ENCODE measurements at regions not wholly inside any gene's neighbourhood (a gene's known extent, or its start where the extent isn't known, plus 50 kb on each side); places are given as distances from the start of the nearest gene placed in this dataset.

GRCh38 chr9:135326141-135326540 lies 153.4 kb upstream of the PPP1R26 start:
- no peak for DNase-seq

DNA sequence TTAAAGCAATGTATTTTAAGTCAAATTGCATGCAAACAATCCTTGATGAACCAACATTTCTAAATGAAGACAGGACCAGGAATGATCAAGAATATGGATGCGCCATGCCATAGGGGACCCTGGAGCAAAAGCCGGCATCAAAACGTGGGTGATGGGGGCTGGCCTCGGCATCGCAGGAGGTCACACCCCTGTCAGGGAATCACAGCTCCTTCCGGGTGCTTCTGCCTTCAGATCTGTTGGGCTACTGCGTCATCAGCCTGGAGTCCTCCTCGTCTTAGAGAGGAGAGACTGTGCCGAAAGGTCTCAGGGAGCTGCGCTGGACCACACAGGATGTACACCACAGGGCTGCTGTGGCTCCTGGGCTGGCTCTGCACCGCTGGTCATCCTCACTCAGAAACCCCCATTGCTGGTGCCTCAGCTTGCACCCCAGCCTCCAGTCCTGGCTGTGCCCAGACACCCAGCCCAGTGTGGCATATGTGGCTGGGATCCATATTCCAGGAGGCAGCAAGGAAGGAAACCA lies 152.9 kb upstream of the PPP1R26 start:
- no peak for DNase-seq

- DNase-seq = no peak
Observed at GRCh38 chr9:135328485-135329417, 150.8 kb upstream of the PPP1R26 start.

DNA sequence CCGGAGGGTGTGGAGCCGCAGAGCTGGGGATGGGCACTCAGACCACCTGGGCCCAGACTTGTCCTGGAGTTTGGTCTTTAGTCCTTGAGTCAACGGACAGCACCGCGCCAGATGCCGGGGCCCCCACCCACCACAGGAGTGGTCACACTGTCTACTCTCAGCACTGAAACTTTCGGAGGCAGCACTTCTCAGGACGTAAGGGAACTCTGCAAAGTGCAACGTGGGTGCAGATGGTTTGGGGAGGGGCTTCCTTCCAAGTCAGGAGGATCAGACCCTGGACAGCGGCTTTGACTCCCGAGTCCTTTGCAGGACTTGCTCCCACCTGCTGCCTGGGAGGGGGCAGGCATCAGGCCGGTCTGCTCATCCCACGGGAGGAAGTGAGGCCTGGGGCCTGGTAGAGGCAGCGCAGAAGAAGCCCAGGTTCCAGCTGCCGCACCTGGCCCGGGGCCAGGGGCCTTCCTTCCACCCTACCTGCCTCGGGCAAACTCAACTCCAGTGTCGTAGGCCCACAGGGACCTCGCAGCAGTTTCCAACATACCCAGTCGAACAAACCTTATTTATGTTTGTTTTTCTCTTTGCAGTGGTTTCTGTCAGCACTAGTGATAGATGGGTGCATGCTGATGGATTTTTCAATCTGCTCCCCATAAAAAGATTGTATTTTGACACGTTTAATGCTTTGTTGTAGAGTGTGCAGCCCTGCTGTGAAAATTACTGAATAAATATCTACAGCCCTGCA lies 149.8 kb upstream of the PPP1R26 start:
- no peak for DNase-seq

- no peak for DNase-seq
Observed at GRCh38 chr9:135330307-135330631, 149.3 kb upstream of the PPP1R26 start.

DNA sequence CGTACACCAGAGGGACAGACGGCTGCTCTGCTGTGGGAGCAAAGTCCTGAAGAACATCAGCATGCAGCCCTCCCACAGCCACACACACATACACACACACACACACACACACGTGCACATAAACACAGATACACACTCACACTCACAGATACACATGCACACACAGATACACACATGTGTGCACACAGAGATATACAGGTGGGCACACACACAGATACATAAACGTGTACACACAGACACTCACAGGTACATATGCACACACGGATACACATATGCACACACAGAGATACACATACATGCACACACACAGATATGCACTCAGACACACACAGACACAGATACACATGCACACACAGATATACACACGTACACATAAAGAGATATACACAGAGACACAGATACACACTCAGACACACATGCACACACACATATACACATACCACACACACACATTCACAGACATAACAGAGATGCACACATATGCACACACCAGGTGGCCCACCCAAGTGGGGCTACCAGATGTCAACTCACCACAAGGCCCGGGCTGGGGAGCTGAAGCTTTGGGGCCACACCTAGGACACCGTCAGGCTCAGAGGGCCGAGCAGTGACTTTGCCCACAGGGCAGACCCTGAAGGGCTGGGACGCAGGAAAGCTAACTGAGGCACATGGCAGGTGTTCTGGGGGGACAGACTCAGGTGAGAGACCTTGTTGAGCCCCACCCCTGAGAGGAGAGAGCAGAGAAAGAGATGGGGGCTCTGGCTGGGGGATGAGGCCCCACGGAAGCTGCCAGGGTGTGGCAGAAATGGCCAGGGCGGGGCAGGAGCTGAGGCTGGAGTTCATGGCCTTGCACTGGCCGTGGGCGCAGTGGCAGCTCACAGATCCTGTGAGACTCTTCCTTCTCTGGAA lies 148.6 kb upstream of the PPP1R26 start:
- DNase-seq = no peak

GRCh38 chr9:135332516-135332915 lies 147.1 kb upstream of the PPP1R26 start:
- no peak for DNase-seq

GRCh38 chr9:135332979-135333748 lies 146.4 kb upstream of the PPP1R26 start:
- DNase-seq = no peak

GRCh38 chr9:135334953-135335460 lies 144.6 kb upstream of the PPP1R26 start:
- DNase-seq = no peak

DNA sequence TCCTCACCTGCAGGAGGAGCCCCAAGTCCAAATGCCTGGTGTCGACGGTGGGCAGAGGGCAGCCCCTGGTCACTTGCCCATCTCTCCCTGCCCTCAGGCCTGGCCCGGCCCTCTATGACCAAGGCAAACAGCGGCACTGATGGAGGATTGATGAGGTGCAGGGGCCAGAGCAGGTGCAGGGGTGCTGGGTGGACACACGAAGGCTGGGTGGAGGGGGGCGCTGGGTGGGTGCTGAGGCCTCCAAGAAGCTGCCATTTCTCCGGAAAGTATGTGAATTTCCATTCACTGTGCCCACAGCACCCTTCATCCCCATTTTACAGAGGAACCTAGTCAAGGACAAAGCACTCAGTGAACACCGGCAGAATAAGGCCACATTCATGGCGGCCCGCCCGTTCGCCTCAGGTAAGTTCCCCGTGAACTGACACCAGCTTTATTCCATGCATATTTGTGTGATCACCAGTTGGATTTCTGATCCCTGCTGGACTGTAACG lies 143.8 kb upstream of the PPP1R26 start:
- no peak for DNase-seq

- no peak for DNase-seq
Observed at GRCh38 chr9:135336722-135337527, 142.7 kb upstream of the PPP1R26 start.

DNA sequence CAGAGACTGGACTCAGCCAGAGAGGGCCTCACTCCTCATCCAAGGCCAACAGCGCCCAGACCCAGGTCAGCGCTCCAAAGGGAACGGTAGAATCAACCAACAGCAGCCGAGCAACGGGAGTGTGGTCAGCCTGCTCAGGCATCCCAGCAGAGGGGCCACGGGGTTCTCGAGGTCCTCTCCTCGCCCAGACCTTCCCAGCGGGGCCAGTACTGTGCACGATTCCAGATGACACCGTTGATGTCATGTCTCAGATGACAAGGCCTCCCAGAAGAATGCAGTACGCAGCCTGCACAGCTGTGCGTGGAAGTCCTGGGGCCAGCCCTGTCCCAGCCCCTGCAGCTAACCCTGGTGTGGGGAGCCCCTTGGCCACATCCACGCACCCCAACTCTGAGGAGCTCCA lies 141.0 kb upstream of the PPP1R26 start:
- no peak for DNase-seq

DNA sequence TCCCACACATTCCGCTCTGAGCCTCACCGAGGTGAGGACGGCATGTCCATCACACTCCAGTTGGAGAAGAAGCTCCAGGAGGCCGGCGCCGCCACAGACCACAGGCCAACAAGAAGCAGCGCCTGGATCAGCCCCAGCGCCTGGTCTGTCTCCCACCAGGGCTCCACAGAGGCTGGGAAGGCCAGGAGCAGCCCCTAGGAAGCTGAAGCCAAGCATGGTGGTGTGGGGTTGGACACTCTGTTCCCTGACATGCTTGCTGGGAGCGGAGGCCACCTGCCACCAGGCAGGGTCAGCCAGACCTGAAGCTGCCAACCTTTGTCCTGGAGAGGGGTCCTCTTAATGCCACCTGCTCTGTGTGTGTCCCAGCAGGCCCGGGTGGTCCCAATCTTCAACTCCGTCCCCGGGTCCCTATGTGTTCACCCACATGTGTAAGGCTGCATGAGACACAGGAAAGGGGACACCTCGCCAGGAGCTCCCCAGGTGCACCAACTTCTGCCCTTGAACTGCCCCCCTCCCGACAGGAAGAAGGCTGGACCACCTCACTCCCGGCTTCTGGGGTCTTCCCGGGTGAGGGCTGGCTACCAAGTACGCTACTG lies 140.1 kb upstream of the PPP1R26 start:
- DNase-seq = no peak

- no peak for DNase-seq
Observed at GRCh38 chr9:135340143-135340655, 139.4 kb upstream of the PPP1R26 start.

DNA sequence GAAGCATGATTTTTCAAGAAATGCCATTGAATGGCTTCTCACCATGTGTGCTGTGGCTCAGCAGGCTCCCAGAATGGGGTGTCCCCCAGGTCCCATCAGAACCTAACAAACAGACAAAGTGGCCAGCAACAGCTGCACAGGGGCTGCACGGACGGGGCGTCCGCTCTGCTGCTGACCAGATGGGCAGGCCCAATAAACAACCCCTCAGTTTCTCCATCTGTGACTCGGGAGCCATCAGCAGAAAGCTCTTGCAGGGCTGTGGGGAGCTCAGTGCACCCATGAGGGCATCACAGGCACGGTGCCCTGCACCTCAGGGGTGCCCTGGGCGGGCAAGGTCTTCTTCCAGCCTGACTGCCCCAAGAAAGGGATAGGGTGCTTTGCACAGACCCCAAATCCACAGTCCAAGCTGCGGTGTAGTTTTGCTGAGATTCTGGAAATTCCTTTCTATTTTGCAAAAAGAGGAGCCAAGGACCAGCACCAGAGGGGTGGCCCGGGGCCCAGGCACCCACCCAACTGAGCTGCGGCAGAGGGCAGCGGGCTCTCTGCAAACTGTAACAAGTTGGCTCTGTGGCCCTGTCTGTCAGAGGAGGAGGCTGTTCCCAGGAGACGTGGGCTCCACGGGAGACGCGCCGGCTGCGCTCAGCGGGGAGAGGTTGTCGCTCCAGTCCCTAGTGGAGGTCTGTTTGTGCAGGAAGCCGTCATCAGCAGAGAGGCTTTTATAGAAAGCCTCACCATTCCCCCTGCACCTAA lies 138.7 kb upstream of the PPP1R26 start:
- no peak for DNase-seq

DNA sequence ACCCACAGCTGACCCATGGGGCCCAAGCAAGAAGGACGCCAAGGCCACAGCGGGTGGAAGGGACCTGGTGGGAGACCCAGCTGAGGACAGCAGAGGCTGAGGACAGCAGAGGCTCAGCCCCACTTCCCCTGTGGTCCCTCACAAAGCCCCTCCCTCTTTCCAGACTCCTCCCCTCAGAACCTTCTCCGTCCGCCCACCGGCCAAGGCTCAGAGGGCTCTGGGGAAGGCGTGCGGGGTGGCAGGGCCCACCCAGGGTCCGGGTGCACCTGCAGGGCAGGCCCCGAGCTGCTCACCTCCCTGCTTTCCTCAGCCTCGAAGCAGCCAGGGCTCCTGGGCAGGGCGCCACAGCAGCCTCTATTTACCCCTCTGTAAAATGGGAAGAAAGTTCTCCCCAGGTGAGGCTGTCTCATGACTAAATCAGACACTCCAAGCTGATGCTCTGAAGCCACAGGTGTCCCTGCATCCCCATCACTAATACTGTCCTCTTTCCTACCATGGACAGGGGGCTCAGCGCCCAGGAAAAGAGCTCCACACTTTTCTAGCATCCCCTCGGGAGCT lies 137.9 kb upstream of the PPP1R26 start:
- DNase-seq = no peak

DNA sequence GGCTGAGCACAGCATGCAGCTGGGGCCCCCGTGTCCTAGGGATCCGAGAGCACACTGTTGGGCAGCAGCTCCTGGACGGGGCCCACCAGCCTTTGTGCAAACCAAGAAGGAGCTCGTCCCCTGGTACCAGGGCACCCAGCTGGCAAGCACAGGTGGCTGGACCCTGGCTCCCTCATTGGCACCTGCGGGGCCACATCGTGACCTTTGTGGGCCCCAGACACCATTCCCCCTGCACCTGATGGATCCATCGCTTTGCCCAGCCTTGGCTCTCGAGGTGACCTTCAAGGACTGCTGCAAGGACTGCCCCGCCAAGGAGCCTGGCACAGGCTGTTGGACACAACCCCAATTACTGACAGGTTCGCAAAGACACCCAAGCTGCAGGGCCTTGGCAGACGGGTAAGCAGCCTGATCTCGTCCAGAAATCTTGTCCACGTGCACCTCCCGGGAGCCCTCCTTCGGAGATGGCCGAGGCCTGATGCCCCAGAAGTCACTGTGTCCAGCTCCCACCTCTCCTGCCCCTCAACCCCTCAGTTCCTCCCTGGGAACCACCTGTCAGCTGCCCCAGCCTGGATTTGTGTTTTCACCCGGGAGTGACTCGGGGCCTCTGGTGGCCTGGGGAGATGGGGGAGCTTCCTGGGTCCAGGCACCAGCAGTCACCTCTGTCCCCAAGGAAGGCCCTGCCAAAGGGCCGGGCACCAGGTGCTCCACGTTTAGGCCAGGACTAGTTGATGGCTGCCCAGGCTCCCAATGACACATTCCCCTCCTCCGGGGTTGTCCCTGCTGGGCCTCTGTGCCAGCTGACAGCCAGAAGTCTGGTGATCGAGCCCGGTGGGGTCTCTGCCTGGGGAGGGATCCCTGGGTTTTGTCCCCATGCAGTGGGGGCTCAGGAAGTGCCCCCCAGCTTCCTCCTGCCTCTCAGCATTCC lies 137.1 kb upstream of the PPP1R26 start:
- no peak for DNase-seq

DNA sequence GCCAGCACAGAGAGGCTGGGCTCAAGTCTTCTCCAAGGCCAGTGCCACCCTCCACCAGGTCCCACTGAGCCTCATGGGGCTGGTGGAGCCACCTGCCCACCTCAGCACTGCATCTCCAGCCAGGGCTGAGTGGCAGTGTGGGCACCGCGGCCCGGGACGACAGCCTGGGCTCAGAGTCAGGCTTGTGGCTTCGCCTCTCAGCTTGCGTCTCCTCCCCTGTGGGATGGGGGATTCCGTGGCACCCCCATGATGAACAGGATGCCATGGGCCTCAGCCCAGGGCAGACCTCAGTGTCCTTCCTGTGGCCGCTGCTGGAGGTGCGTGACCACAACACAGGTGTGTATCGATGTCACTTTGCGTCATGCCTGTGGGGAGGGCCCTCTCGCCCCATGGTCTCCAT lies 136.4 kb upstream of the PPP1R26 start:
- DNase-seq = no peak

Data from stimulated activated CD4-positive, alpha-beta T cell treated with anti-CD3 and anti-CD28 coated beads, Interleukin-2, amount 100 ng/mL, for 24 hours (primary cell).